HFFc6 (cell line): ENCODE measurements at regions not wholly inside any gene's neighbourhood (a gene's known extent, or its start where the extent isn't known, plus 50 kb on each side); places are given as distances from the start of the nearest gene placed in this dataset.

Source experiments
- DNase-seq: peaks from one replicate; pipeline ENCODE4 v3.0.0-alpha.2; 2018
- H3K27ac Mint-ChIP-seq: 2 replicates; pipeline ENCODE4 v1.8.0; 2020; ENCODE audit warnings: mild to moderate bottlenecking, mixed read lengths
- H3K27me3 Mint-ChIP-seq: 2 replicates; pipeline ENCODE4 v1.8.0; 2021; ENCODE audit warnings: mild to moderate bottlenecking, moderate library complexity, mixed read lengths; ENCODE audit not compliant: insufficient read depth
- H3K36me3 Mint-ChIP-seq: 2 replicates; pipeline ENCODE4 v1.8.0; 2021; ENCODE audit warnings: low read depth, mixed read lengths
- H3K4me1 Mint-ChIP-seq: 2 replicates; pipeline ENCODE4 v1.8.0; 2020; ENCODE audit warnings: low read depth, mixed read lengths
- H3K4me3 Mint-ChIP-seq: 2 replicates; pipeline ENCODE4 v1.8.0; 2020; ENCODE audit warnings: mild to moderate bottlenecking, moderate library complexity, mixed read lengths
- H3K9me3 Mint-ChIP-seq: 2 replicates; pipeline ENCODE4 v1.8.0; 2020; ENCODE audit warnings: mild to moderate bottlenecking, mixed read lengths
- CTCF ChIP-seq: fragments of 200-600 bp; sonication (generic); IDR thresholded peaks from 2 replicates; pipeline ENCODE4 v1.5.0; 2021; ENCODE audit warnings: antibody characterized with exemption, mild to moderate bottlenecking

DNA sequence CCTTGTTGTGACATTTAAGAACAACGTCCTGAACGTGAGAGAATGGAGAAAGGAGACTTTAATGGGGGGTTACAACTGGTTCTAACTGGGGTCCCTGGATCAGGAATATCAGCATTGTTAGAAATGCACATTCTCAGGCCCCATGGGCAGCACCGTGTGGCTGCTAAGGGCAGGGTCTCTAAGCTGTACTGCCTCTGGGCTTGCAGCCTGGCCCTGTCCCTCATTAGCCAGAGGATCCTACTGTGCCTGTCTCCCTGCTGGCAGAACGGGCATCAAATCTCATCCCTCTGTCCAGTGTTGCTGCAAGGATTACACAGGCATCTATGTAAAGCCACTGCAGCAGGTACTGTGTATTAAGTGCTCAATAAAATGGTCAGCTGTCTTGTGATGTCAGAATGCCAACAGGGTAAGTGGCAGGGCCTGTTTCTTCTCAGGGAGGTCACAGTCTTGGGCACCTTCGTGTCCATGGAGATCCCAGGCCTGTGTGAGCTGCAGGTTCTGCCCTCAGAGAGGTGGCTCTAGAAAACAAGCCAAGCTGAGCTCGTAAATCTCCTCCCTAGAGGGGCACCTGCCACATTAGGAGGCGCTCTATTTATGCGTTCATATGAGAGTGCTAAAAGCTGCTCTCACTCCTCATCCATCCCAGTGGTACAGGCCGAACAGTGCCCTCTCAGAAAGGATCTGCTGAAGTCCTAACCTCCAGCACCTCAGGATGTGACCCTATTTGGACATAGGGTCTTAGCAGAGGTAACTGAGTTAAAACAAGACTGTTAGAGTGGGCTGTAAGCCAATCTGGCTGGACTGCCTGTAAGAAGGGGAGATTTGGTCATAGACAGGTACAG lies 210.5 kb downstream of the GADD45G start:
- no peak overlapping the region for H3K27ac Mint-ChIP-seq
- no peaks in the 10 kb centered on the region for H3K36me3 Mint-ChIP-seq
- peaks cover 2% of the 10 kb centered on the region for H3K27me3 Mint-ChIP-seq
- peaks cover 77% of the 10 kb centered on the region for H3K9me3 Mint-ChIP-seq
- H3K4me1 Mint-ChIP-seq = no peaks in the 10 kb centered on the region
- no peak for TF ChIP-seq CTCF
- DNase-seq = no peak
- no peak overlapping the region for H3K4me3 Mint-ChIP-seq

DNA sequence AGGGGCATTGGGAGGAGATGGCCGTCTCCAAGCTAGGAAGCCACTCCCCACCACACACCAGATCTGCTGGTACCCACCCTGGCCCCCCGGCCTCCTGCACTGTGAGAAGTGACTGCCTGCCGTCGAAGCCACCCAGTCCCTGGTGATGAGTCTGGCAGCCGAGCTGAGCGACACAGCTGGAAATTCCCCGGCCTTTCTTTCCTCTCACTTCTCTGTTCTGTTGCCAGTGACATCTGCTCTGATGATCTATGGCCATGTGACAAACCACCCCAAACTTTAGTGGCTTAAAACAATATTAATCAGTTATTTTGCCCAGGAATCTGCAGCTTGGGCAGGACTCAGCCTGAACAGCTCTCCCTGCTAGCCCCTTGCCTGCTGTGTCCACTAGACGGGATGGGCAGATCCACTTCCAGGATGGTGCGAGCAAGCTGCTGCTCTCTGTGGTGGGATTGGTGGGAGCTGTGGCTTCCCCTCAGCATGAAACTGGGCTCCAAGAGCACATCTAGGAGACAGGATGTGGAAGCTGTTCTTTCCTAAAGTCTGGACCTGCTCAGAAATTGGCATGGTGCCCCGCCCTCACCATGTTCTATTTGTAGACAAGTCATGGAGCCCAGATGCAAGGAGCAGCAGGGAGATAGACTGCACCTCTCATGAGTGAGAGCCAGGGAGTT lies 211.2 kb downstream of the GADD45G start:
- H3K27ac Mint-ChIP-seq = no peak overlapping the region
- H3K9me3 Mint-ChIP-seq = peaks cover 73% of the 10 kb centered on the region
- H3K36me3 Mint-ChIP-seq = no peaks in the 10 kb centered on the region
- no peak for TF ChIP-seq CTCF
- H3K4me1 Mint-ChIP-seq = no peaks in the 10 kb centered on the region
- H3K4me3 Mint-ChIP-seq = no peak overlapping the region
- H3K27me3 Mint-ChIP-seq = peaks cover 2% of the 10 kb centered on the region
- no peak for DNase-seq

- no peak for DNase-seq
Measured at GRCh38 chr9:89817151-89817950, 212.5 kb downstream of the GADD45G start.

GRCh38 chr9:89820337-89820736 lies 215.5 kb downstream of the GADD45G start:
- H3K4me3 Mint-ChIP-seq = no peak overlapping the region
- H3K9me3 Mint-ChIP-seq = peaks cover 66% of the 10 kb centered on the region
- no peak for DNase-seq
- TF ChIP-seq CTCF = no peak
- no peaks in the 10 kb centered on the region for H3K4me1 Mint-ChIP-seq
- peaks cover 2% of the 10 kb centered on the region for H3K27me3 Mint-ChIP-seq
- H3K36me3 Mint-ChIP-seq = no peaks in the 10 kb centered on the region
- no peak overlapping the region for H3K27ac Mint-ChIP-seq

More at GRCh38 chr9:89817151-89817950, 212.5 kb downstream of the GADD45G start:
- Mint-ChIP-seq H3K4me1 (no peaks in the 10 kb centered on the region), H3K27ac (no peak overlapping the region), H3K27me3 (peaks cover 2% of the 10 kb centered on the region), H3K9me3 (peaks cover 71% of the 10 kb centered on the region), H3K36me3 (no peaks in the 10 kb centered on the region), H3K4me3 (no peak overlapping the region)
- TF ChIP-seq CTCF = no peak

DNA sequence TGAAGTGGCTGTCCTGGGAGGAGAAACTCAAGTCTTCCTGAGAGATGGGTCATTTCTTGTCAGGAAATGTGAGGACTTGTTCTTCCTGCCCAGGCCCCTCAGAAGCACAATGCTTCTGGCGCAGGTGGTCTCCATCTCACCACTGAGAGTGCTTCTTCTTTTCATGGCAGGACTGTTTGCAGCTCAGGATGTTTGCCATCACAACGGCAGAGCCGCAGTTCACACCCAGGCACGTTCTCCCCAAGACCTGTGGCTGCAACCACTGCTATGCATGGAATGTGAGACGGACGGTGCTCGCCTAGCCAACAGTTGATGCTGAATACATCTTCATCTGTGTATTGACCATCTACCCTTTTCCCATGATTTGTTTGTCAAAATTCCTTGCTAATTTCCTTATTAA lies 216.3 kb downstream of the GADD45G start:
- Mint-ChIP-seq H3K4me1 (no peaks in the 10 kb centered on the region), H3K36me3 (no peaks in the 10 kb centered on the region), H3K27me3 (peaks cover 2% of the 10 kb centered on the region; the same call in 1 of the 2 replicates), H3K4me3 (no peak overlapping the region), H3K9me3 (peaks cover 67% of the 10 kb centered on the region), H3K27ac (no peak overlapping the region)
- DNase-seq = no peak
- no peak for TF ChIP-seq CTCF
